ENCODE measurements at regions not wholly inside any gene's neighbourhood (a gene's known extent, or its start where the extent isn't known, plus 50 kb on each side); places are given as distances from the start of the nearest gene placed in this dataset.
"Not testable (repeated sequence)": the region's sequence is repeated elsewhere in the genome, so short reads cannot be mapped to it uniquely, and the experiment has no call there.

GRCh38 chr11:130679247-130679646 is 230.8 kb downstream of the ADAMTS15 start:
- Histone ChIP-seq H3K27ac (no peak overlapping the region), H3K9me3 (peaks cover 7% of the 10 kb centered on the region), H3K4me3 (no peak overlapping the region), H3K4me1 (peaks cover 19% of the 10 kb centered on the region), H3K27me3 (no peaks in the 10 kb centered on the region), H3K36me3 (no peaks in the 10 kb centered on the region)
- TF ChIP-seq, protein P1, sequence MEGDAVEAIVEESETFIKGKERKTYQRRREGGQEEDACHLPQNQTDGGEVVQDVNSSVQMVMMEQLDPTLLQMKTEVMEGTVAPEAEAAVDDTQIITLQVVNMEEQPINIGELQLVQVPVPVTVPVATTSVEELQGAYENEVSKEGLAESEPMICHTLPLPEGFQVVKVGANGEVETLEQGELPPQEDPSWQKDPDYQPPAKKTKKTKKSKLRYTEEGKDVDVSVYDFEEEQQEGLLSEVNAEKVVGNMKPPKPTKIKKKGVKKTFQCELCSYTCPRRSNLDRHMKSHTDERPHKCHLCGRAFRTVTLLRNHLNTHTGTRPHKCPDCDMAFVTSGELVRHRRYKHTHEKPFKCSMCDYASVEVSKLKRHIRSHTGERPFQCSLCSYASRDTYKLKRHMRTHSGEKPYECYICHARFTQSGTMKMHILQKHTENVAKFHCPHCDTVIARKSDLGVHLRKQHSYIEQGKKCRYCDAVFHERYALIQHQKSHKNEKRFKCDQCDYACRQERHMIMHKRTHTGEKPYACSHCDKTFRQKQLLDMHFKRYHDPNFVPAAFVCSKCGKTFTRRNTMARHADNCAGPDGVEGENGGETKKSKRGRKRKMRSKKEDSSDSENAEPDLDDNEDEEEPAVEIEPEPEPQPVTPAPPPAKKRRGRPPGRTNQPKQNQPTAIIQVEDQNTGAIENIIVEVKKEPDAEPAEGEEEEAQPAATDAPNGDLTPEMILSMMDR (IDR thresholded peaks at IDR 0.05), result no peak
- intact Hi-C loops (cut with DNase I), result no loop called here
- DNase-seq, result no peak
- ATAC-seq, result no peak

GRCh38 chr11:130682471-130682870 is 233.8 kb downstream of the SNX19 start:
- H3K36me3 ChIP-seq; intact Hi-C loops (cut with DNase I); H3K4me3 ChIP-seq; DNase-seq; ATAC-seq; H3K4me1 ChIP-seq; H3K27ac ChIP-seq; H3K27me3 ChIP-seq; H3K9me3 ChIP-seq: not testable (repeated sequence)

DNA sequence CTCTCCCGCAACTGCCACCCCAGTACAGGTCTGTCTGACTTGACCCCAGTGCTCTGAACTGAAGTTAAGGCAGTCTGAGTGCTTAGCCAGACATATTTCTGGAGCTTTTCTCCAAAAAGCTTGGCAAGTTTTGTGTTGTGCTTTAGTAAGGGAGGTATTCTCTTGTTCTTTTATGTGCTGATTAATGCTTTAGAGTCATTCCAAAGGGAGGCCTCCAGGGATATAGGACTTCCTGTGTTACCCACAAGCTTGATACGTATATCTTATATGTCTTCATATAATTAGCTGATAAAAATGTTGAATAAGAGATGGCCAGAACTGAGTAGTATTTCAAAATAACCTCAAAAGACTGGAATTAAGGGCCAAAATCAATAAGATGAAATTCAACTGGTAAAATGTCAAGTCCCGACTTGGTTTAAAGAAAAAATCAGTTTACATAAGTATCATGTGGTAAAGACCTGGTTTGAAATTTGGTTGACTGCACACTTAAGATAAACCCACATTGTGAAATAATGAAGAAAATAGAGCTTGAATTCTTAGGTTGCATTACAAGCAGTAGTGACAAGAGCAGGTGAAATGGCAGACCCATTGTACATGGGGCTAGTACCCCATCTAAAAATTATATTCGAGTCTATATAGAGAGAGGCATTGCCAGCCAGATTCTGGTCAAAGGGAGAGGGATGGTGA is 226.9 kb downstream of the SNX19 start:
- H3K27ac ChIP-seq, result no peak overlapping the region
- H3K4me1 ChIP-seq, result no peaks in the 10 kb centered on the region
- no peak for ATAC-seq
- H3K9me3 ChIP-seq, result no peaks in the 10 kb centered on the region
- TF ChIP-seq, protein P1 (IDR thresholded peaks at IDR 0.05), result no peak
- H3K4me3 ChIP-seq, result no peak overlapping the region
- H3K27me3 ChIP-seq, result no peaks in the 10 kb centered on the region
- H3K36me3 ChIP-seq, result no peaks in the 10 kb centered on the region
- no peak for DNase-seq
- intact Hi-C loops (cut with DNase I), result no loop called here

GRCh38 chr11:130691581-130691980 is 224.7 kb downstream of the SNX19 start:
- no peaks in the 10 kb centered on the region for H3K4me1 ChIP-seq
- H3K4me3 ChIP-seq, result no peak overlapping the region
- H3K36me3 ChIP-seq, result no peaks in the 10 kb centered on the region
- ATAC-seq, result no peak
- H3K27ac ChIP-seq, result no peak overlapping the region
- intact Hi-C loops (cut with DNase I), result no loop called here
- TF ChIP-seq, protein P1 (IDR thresholded peaks at IDR 0.05), result no peak
- DNase-seq, result no peak
- no peaks in the 10 kb centered on the region for H3K27me3 ChIP-seq
- H3K9me3 ChIP-seq, result no peaks in the 10 kb centered on the region

DNA sequence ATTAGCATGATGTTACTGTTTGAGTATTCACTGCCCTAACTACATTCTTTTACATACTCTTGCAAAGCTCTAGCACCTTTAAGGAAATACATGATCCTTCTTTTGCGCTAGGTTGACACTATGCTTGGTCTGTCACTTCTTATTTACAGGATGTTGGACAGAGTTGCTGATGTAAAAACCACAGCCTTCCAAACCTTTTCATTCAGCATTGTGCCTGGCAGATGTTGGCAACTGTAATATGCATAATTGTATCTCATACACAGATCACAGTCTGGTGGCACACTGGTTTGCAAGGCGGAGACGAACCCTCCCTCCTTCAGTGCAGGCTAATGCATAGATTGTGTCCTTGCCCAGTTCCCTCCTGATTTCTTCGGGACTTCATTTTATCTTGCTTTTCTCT is 224.1 kb downstream of the SNX19 start:
- Histone ChIP-seq H3K27me3 (no peaks in the 10 kb centered on the region), H3K9me3 (no peaks in the 10 kb centered on the region), H3K27ac (no peak overlapping the region), H3K4me3 (no peak overlapping the region), H3K4me1 (no peaks in the 10 kb centered on the region), H3K36me3 (no peaks in the 10 kb centered on the region)
- TF ChIP-seq, protein P1 (IDR thresholded peaks at IDR 0.05), result no peak
- no peak for ATAC-seq
- intact Hi-C loops (cut with DNase I), result no loop called here
- DNase-seq, result no peak

GRCh38 chr11:130693543-130693942 is 222.7 kb downstream of the SNX19 start:
- H3K36me3 ChIP-seq, result no peaks in the 10 kb centered on the region
- H3K4me3 ChIP-seq, result no peak overlapping the region
- intact Hi-C loops (cut with DNase I), result no loop called here
- no peak for DNase-seq
- TF ChIP-seq, protein P1 (IDR thresholded peaks at IDR 0.05), result no peak
- H3K9me3 ChIP-seq, result no peaks in the 10 kb centered on the region
- no peak overlapping the region for H3K27ac ChIP-seq
- H3K4me1 ChIP-seq, result no peaks in the 10 kb centered on the region
- no peak for ATAC-seq
- H3K27me3 ChIP-seq, result no peaks in the 10 kb centered on the region
